GM10248 (cell line): ENCODE measurements at regions not wholly inside any gene's neighbourhood (a gene's known extent, or its start where the extent isn't known, plus 50 kb on each side); places are given as distances from the start of the nearest gene placed in this dataset.

Source experiments
- CTCF ChIA-PET: fragments of 300-600 bp; sonication (Branson Sonifier 250); formaldehyde crosslinking; extraction: SDS; loops from one replicate; lab custom pipeline; 2021; ENCODE audit warnings: antibody characterized with exemption; lab: Yijun Ruan, JAX
- POLR2A ChIA-PET: fragments of 350-650 bp; sonication (Branson Sonifier 250); formaldehyde crosslinking; extraction: SDS; loops from one replicate; lab custom pipeline; 2020; ENCODE audit warnings: antibody characterized with exemption; lab: Yijun Ruan, JAX
- DNase-seq: peaks from one replicate; pipeline ENCODE4 v3.0.0; 2012; ENCODE audit errors: extremely low spot score
- TF ChIP-seq, protein P1 (sequence below): IDR thresholded peaks from 2 replicates; pipeline ENCODE4 v1.5.1; 2012; ENCODE audit warnings: mild to moderate bottlenecking, low read depth; ENCODE audit errors: extremely low read depth, missing control alignments, control extremely low read depth

DNA sequence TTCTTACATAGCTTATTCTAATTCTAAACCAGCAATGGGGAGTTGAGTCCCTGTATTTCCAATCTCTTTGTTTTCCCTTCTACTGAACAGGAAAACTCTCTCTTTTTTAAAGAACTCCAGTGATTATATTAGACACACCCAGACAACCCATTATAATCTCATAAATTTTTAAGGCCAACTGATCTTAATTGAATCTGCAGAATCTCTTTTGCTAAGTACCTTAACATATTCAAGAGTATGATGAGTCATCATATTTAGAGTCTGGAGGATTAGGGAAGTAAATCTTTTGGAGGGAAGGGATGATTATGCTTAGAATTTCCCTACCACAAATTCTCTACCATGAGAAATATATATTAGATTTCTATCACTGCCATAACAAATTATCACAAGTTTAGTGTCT is 705.1 kb downstream of the CENPC start:
- ChIA-PET POLR2A (no interaction called here), CTCF (no interaction called here)
- TF ChIP-seq, protein P1, sequence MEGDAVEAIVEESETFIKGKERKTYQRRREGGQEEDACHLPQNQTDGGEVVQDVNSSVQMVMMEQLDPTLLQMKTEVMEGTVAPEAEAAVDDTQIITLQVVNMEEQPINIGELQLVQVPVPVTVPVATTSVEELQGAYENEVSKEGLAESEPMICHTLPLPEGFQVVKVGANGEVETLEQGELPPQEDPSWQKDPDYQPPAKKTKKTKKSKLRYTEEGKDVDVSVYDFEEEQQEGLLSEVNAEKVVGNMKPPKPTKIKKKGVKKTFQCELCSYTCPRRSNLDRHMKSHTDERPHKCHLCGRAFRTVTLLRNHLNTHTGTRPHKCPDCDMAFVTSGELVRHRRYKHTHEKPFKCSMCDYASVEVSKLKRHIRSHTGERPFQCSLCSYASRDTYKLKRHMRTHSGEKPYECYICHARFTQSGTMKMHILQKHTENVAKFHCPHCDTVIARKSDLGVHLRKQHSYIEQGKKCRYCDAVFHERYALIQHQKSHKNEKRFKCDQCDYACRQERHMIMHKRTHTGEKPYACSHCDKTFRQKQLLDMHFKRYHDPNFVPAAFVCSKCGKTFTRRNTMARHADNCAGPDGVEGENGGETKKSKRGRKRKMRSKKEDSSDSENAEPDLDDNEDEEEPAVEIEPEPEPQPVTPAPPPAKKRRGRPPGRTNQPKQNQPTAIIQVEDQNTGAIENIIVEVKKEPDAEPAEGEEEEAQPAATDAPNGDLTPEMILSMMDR, result no peak
- DNase-seq, result no peak

- TF ChIP-seq, protein P1, result no peak
- CTCF ChIA-PET, result no interaction called here
- POLR2A ChIA-PET, result no interaction called here
- no peak for DNase-seq
Observed at GRCh38 chr4:66837279-66837922, 707.9 kb downstream of the CENPC start.

- no peak for DNase-seq
- CTCF ChIA-PET, result no interaction called here
- POLR2A ChIA-PET, result no interaction called here
- TF ChIP-seq, protein P1, result no peak
Observed at GRCh38 chr4:66829310-66829709, 716.0 kb downstream of the CENPC start.

DNA sequence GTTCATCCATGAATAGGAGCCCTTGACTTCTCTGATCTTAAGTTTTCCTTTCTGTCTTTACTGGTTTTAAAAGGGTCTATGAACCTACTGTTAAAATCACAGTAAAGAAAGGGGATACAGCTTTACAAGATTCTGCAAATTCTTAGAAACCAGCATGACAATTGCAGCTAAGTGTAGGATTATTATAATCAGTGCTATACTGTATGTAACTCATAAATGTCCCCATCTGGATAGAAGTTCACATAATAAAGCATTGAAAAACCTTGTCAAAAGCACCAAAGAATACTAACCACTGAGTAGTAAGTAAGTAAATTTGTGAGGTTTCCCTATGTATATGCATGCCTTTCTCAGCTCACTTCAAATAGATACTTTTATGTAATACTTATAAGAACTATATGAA is 724.6 kb downstream of the CENPC start:
- CTCF ChIA-PET, result no interaction called here
- no peak for DNase-seq
- POLR2A ChIA-PET, result no interaction called here
- TF ChIP-seq, protein P1, result no peak

DNA sequence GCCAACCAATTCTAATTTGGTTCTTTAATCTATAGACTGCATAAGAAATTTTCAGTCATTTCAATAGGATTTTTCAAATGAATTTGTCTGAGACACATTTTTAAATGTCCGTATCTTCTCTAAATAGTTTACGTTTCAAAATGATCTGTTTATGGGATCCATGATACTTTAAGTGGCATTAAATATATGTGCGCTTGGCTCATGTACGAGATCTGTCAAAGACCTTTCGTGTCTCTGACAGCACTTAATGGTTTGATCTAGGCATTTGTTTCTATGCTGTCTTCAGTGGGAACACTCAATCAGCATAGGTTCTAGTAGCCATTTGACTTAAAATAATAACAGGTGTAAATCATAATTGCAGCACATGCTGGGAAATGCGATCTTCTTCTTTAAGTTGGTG is 731.0 kb downstream of the CENPC start:
- no peak for DNase-seq
- ChIA-PET CTCF (no interaction called here), POLR2A (no interaction called here)
- TF ChIP-seq, protein P1, result no peak

- no peak for DNase-seq
- ChIA-PET POLR2A (no interaction called here), CTCF (no interaction called here)
- TF ChIP-seq, protein P1, result no peak
Observed at GRCh38 chr4:66805582-66805981, 739.7 kb downstream of the CENPC start.
